Middle frontal gyrus (tissue), 1 donor: ENCODE measurements at regions not wholly inside any gene's neighbourhood (a gene's known extent, or its start where the extent isn't known, plus 50 kb on each side); places are given as distances from the start of the nearest gene placed in this dataset.
"Not testable (repeated sequence)": the region's sequence is repeated elsewhere in the genome, so short reads cannot be mapped to it uniquely, and the experiment has no call there.

Source experiments
- DNase-seq: peaks from one replicate; pipeline ENCODE4 v3.0.0-alpha.2; 2015; ENCODE audit warnings: low spot score; ENCODE audit errors: extremely low spot score

DNA sequence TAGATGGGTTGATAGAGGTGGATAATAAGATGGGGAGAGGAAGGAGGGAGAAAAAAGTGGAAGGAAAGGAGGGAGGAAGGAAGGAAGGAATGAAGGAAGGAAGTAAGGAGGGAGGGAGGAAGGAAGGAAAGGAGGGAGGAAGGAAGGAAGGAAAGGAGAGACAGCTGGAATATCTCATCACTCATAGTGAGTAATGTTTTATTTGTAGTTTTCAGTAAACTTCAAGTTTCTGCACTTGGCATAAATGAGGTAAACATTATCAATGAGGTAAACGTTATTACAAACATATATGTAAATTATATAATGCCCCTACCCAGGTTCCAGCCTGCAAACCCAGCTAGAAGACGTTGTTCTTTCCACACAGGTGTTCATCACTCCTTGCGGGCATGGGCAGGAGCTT, 89.8 kb upstream of the XYLT1 start:
- no peak for DNase-seq

- DNase-seq = no peak
Measured at GRCh38 chr16:17559394-17559793, 88.6 kb upstream of the XYLT1 start.

- DNase-seq = no peak
Measured at GRCh38 chr16:17557949-17558348, 87.2 kb upstream of the XYLT1 start.

DNA sequence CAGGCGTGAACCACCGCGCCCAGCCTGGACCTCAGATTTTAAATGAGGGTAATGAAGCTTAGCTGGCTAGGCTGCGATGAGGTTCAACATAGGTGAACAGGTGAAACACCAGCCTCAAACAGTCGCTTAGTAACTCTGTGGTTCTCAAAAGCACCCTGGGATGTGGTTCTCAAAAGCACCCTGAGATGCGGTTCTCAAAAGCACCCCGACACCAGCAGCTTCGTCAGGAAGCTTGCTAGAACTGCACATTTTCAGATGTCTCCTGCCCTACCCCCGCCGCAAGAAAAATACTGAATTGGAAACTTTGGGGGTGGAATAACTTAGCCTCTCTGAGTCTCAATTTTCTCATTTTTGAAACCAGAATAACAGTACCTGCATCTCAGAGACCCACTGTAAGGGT, 86.7 kb upstream of the XYLT1 start:
- DNase-seq = no peak

DNA sequence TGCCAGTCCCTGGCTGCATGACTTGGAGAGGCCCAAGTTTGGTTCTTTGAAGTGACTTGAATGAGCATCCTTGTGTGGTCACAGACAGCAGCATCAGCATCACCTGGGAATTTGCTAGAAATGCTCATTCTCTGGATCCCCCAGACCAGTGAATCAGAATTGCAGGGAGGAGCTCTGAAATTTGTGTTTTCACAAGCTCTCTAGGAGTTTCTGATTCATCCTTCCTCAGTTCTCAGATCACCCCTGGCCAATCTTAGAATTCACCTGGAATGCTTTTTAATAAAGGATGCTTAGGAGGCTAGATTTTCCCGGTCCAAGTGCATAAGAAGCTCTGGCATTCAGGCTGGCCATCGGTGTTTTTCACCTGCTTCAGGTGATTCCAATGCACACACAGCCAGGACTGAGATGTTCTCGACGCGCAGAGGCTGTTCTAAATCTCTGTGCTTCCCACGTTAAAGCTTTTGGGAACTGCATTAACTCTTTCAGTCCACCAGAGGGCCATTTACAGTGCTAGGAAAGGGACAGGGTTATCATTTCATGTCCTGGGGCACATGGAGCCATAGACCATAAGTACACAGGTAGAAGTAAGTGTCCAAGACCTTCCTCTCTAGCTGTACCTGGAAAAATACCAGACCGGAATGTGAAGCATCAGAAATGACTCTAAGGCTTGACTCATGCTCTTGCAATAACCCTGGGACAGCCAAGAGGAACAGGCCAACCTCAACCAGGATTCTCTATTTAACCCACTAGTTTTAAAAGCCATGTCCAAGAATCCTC, 85.7 kb upstream of the XYLT1 start:
- no peak for DNase-seq

- no peak for DNase-seq
Measured at GRCh38 chr16:17555176-17555575, 84.4 kb upstream of the XYLT1 start.

- DNase-seq = no peak
Measured at GRCh38 chr16:17552351-17552750, 81.6 kb upstream of the XYLT1 start.

DNA sequence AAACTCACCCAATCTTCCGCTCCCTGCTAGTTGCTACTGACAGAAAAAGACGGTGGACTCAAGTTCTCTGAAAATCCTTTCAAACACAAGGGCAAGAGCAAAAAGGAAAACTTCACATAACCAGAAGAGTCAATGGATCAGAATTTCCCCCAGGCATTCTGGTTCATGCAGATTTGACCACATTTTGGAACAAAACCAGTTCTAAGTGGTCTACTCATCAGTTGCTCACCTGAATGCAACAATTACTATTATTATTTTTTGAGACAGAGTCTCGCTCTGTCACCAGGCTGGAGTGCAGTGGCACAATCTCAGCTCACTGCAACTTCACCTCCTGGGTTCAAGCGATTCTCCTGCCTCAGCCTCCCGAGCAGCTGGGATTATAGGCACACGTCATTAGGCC, 80.9 kb upstream of the XYLT1 start:
- not testable (repeated sequence) for DNase-seq

- DNase-seq = no peak
Measured at GRCh38 chr16:17548825-17549224, 78.1 kb upstream of the XYLT1 start.

DNA sequence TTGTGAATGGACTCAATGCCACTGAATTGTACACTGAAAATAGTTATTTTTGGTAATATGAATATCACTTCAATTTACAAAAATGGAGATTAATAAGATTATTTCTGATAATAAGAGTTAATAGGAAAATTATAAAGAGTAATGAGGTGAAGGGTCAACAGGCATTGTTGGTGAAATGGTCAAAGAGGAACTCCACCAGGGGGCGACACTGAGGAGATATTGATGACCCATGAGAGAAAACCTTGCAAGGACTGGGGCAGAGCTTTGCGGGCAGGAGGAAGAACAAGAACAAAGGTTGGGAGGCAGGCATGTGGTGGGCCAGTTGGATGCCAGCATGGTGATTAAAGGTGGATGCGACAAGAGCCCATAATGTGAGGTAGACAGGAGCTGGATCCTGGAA, 74.0 kb upstream of the XYLT1 start:
- no peak for DNase-seq

DNA sequence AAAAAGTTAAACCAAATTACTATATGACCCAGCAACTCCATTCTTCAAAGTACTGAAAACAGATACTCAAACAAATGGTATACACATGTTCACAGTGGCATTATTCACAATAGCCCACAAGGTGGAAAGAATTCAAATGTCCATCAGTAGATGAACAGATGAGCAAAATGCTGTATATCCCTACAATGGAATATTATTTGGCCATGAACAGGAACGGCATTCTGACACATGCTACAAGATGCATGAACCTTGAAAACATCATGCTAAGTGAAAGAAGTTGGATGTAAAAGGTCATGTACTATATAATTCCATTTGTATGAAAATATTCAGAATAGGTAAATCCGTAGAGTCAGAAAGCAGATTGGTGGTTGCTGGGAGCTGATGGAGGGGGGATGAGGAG, 73.5 kb upstream of the XYLT1 start:
- no peak for DNase-seq

DNA sequence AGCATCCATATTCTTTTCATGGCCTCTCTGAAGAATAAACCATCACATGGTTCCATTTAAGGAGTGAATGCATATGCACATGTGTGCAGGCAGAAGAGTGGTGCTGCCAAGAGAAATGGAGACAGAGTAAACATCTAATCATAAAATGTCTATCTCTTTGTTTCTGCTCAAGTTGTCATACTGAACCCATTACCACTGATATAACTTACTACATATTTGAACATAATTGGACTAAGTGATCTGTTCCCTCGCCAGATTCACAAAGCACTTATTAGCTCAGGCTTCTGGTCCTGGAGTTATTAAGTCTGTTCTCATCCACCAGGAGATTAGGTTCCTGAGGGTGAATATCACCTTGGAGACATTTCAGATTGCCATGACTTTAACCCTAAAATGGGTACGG, 72.3 kb upstream of the XYLT1 start:
- DNase-seq = no peak

DNA sequence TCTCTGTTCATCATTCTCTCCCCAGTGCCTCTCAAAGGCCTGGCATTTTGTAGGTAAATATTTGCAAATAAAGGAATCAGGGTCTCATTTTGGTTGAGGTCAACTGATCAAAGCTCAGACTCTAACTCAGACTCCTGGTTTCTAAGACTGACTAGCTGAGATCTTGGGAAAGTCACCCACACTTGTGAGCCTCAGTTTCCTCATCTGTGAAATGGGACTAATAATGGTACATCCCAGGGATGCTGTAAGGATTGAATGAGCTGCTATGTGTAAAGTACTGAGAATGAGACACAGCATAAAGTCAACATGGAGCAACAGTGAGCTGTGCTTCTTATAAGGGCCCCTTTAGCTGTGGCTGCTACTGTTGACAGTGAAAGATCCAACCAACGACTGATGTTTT, 70.6 kb upstream of the XYLT1 start:
- no peak for DNase-seq

DNA sequence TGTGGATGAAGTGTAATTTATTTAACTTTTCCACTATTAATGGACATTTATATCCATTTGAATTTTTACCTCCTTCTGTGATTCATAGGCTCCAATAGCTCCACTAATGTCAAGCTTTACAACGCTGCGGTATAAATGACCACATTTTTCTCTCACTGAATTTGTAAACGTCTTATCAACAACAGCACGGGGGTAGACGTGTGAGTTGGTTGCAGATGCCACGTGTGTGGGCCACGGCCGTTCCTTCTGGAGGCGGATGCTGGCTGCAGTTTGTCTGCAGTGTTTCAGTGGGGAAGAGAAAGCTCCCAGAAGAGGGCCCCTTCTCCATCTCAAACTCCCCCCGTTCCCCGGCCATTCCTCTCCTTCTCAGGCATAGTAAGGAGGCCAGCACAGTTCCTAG, 68.2 kb upstream of the XYLT1 start:
- DNase-seq = no peak

DNA sequence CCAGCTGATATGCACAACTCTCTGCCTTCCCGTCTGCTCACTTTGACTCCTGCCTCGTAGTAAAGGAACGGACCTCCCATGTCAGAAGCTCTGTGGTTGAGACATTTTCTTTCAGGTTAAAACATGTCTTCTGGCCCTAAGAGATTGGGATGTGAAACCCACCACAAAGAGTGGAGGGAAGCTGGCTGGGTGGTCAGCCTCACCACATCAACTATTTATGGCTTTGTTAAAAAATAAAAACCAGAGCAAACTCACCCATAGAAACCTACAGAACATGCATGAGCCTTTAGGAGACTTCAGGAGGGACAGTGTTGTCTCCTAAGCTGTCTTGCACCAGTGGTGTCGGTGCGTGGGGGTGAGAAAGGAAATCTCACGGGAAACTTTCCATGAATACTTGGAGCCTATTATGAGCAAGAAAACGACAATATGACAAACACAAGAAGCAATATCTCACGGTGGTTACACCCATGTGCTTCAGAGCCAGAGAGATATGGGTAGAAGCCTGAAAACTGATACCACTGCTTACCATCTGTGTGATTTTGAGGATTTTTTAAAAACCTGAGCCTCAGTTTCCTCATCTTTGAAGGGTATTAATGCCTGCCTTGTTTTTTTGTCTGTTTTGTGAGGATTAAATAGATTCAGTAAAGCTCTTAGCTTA, 61.7 kb upstream of the XYLT1 start:
- no peak for DNase-seq

GRCh38 chr16:17529982-17530760, 59.4 kb upstream of the XYLT1 start:
- no peak for DNase-seq

DNA sequence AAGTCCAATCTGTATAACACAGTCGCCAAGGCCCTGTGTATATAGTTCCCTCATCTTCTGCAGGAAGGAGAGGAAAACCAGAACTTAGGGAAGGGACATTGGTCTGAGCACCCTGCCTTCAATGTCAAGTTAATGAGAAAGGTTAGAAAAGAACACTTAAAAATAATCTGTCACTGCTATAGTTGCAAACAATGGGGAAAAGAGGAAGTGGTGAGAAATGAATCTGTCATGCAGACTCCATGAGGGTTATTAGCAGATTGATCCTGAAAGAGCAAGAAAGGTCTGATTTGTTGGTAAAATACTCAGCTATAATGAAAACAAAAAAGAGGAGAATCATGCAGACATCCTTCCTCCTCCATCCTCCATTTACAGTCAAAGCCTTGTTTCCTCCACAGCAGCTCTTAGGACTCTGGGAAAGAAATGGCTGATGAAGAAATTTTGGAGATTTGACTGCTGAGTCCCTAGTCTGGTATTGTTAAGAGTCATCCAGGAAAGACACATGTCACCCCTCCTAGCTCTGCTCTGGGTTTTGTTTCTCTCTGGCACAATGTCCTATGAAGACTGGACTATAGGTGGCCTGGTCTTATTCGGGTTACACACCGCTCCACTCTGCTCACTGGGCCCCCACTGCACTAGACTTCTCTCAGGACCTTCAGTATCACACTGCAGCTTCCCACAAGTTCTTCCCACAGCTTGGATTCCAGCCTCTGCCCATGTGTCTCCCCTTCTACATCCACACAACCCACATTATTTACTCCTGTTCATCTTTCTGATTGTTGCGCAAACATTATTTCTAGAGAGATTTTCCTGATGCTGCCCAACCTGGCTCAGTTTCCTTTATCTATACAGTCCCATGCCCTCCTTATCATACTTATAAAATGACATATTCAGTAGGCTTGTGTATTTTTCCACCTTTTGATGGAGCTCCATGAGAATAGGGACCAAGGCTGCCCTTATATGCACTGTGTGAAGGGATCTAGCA, 56.5 kb upstream of the XYLT1 start:
- DNase-seq = no peak

DNA sequence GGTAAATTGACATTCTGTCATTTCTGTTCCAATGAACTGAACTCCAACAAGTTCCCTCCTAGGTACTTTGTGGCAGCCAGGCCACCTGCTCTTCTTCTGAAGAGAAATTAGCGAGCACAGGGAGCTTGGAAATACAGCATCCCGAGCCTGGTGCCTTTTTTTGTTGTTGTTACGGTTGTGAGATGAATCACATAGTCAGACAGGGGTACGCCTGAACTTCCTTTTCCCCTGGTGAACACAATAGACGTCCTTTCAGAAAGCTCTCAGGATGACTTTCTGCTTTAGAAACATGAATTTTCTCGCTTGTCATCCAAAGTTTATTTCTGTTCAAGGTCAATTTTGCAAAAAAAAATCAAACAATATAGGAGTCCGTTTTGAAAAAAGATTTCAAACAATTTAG, 53.9 kb upstream of the XYLT1 start:
- DNase-seq = no peak

- no peak for DNase-seq
Measured at GRCh38 chr16:17520561-17520960, 49.8 kb upstream of the XYLT1 start.
